B cell (primary cell): ENCODE measurements at regions not wholly inside any gene's neighbourhood (a gene's known extent, or its start where the extent isn't known, plus 50 kb on each side); places are given as distances from the start of the nearest gene placed in this dataset.

ENCODE experiments used
- ATAC-seq: fragments of 200-7000 bp; cut with Tn5 transposase; one replicate; pipeline ENCODE4 v1.10.0; 2021; ENCODE audit warnings: low read depth, mild to moderate bottlenecking, moderate number of reproducible peaks, moderate library complexity
- CTCF ChIA-PET: fragments of 350-600 bp; sonication (Branson Sonifier 250); formaldehyde crosslinking; loops from one replicate; lab custom pipeline; 2021; ENCODE audit warnings: antibody characterized with exemption, inconsistent platforms; lab: Charles Lee
- POLR2A ChIA-PET: fragments of 350-600 bp; sonication (Branson Sonifier 250); formaldehyde crosslinking; loops from one replicate; lab custom pipeline; 2021; ENCODE audit warnings: antibody characterized with exemption; lab: Charles Lee
- DNase-seq: peaks from one replicate; pipeline ENCODE4 v3.0.0; 2013
- H2AFZ ChIP-seq: 2 replicates; pipeline ENCODE4 v1.6.1; 2012; ENCODE audit warnings: mild to moderate bottlenecking, low read depth, low read length; ENCODE audit not compliant: insufficient read depth, poor library complexity, severe bottlenecking
- H3K27ac ChIP-seq, 2 donors: 1 replicate in 1 of 2; 2 replicates in 1 of 2; pipeline ENCODE4 v1.5.1; 2012 to 2013; ENCODE audit warnings: low read length in 2 of 2, mild to moderate bottlenecking in 2 of 2, moderate library complexity in 1 of 2
- H3K27me3 ChIP-seq, 4 experiments: fragments of 200-600 bp in 1 of 4; sonication (generic) in 1 of 4; replicated peaks in 1 of 4; 1 replicate in 2 of 4; 2 replicates in 2 of 4; pipeline versions ENCODE4 v1.6.1 to v1.7.0; 2013 to 2016; ENCODE audit warnings: low read length in 3 of 4, mild to moderate bottlenecking in 2 of 4, mixed read lengths in 1 of 4, moderate library complexity in 1 of 4; ENCODE audit not compliant: insufficient read depth in 4 of 4, control insufficient read depth in 3 of 4; ENCODE audit errors: control extremely low read depth in 1 of 4
- H3K36me3 ChIP-seq, 2 experiments: replicated peaks in 1 of 2; 1 replicate in 1 of 2; 2 replicates in 1 of 2; pipeline versions ENCODE4 v1.6.1 to v1.7.1; 2013; ENCODE audit warnings: low read length in 1 of 2; ENCODE audit not compliant: insufficient read depth in 2 of 2, control insufficient read depth in 1 of 2; ENCODE audit errors: control extremely low read depth in 1 of 2, extremely low read depth in 1 of 2
- H3K4me1 ChIP-seq, 2 donors: fragments of 200-600 bp in 1 of 2; sonication (generic) in 1 of 2; 1 replicate in 1 of 2; 2 replicates in 1 of 2; pipeline versions ENCODE4 v1.5.1 to v1.6.1; 2013 to 2017; ENCODE audit warnings: low read length in 2 of 2; ENCODE audit not compliant: control insufficient read depth in 2 of 2, insufficient read depth in 2 of 2
- H3K4me2 ChIP-seq: replicated peaks from 2 replicates; pipeline ENCODE3; 2012; ENCODE audit warnings: mild to moderate bottlenecking, low read depth, low read length; ENCODE audit not compliant: poor library complexity, severe bottlenecking
- H3K4me3 ChIP-seq, 5 experiments: fragments of 200-600 bp in 1 of 5; sonication (generic) in 1 of 5; 1 replicate in 3 of 5; 2 replicates in 2 of 5; pipeline versions ENCODE4 v1.5.1 to v1.7.0; 2011 to 2016; ENCODE audit warnings: low read length in 4 of 5, mild to moderate bottlenecking in 4 of 5, low read depth in 2 of 5, control low read depth in 1 of 5, moderate library complexity in 1 of 5; ENCODE audit not compliant: insufficient read depth in 1 of 5; ENCODE audit errors: control extremely low read depth in 1 of 5, extremely low read depth in 1 of 5
- H3K79me2 ChIP-seq: fragments of 200-600 bp; sonication (generic); one replicate; pipeline ENCODE4 v1.6.0; 2016; ENCODE audit warnings: low read length; ENCODE audit not compliant: control insufficient read depth, insufficient read depth
- H3K9ac ChIP-seq: fragments of 200-600 bp; sonication (generic); 2 replicates; pipeline ENCODE4 v1.6.1; 2017; ENCODE audit warnings: mild to moderate bottlenecking, low read length, moderate library complexity
- H3K9me3 ChIP-seq, 3 donors: one replicate each; pipeline versions ENCODE4 v1.6.1 to v1.7.1; 2013; ENCODE audit warnings: low read length in 2 of 3; ENCODE audit not compliant: control insufficient read depth in 2 of 3, insufficient read depth in 1 of 3; ENCODE audit errors: control extremely low read depth in 1 of 3
- H4K20me1 ChIP-seq: 2 replicates; pipeline ENCODE4 v1.6.0; 2012; ENCODE audit warnings: mild to moderate bottlenecking, low read length; ENCODE audit not compliant: insufficient read depth, control insufficient read depth, poor library complexity, severe bottlenecking
- H3K27ac Mint-ChIP-seq: one replicate; pipeline ENCODE4 v1.8.0; 2021; ENCODE audit warnings: mixed read lengths
- H3K27me3 Mint-ChIP-seq: one replicate; pipeline ENCODE4 v1.8.0; 2021; ENCODE audit warnings: mixed read lengths
- H3K4me1 Mint-ChIP-seq: one replicate; pipeline ENCODE4 v1.8.0; 2021; ENCODE audit warnings: mixed read lengths
- H3K4me3 Mint-ChIP-seq: one replicate; pipeline ENCODE4 v1.8.0; 2021; ENCODE audit warnings: mixed read lengths
- H3K9me3 Mint-ChIP-seq: one replicate; pipeline ENCODE4 v1.8.0; 2022; ENCODE audit warnings: mixed read lengths; ENCODE audit not compliant: insufficient read depth
- CTCF ChIP-seq: fragments of 200-600 bp; IDR thresholded peaks from one replicate; pipeline ENCODE4 v1.8.0; 2022; ENCODE audit warnings: antibody characterized with exemption, mild to moderate bottlenecking
- EZH2 ChIP-seq: IDR thresholded peaks from 2 replicates; pipeline ENCODE4 v1.6.1; 2012; ENCODE audit warnings: borderline replicate concordance, low read depth, mild to moderate bottlenecking, moderate library complexity, low read length; ENCODE audit not compliant: insufficient read depth, poor library complexity, severe bottlenecking
- WGBS: methylation state at CpG from one replicate; pipeline ENCODE4 v1.1.5; 2013; ENCODE audit warnings: missing lambda C conversion rate; ENCODE audit not compliant: insufficient coverage; 5-methylcytosine and 5-hydroxymethylcytosine counted together
- intact Hi-C: fragments of 100-400 bp; cut with micrococcal nuclease; formaldehyde crosslinking; loops from one replicate; pipeline ENCODE4 v1.10.0; 2022

DNA sequence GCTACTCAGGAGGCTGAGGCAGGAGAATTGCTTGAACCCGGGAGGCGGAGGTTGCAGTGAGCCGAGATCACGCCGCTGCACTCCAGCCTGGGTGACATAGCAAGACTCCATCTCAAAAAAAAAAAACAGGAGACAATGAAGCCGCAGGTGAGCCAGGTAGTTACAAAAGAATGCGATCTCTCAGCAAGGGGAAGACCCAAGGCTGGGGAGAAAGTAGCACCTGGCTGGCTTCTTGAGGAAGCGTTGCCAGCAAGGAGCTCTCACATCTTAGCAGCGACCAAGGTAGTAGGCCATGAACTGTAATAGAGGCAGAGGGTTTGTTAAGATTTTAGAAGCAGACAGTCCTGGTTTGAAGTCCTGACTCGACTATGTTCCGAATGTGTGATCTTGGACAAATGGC lies 175.0 kb downstream of the AIPL1 start:
- no peak overlapping the region for H3K4me3 Mint-ChIP-seq
- 81% methylated on average over 4 of the region's 11 CpGs for WGBS
- no peaks in the 10 kb centered on the region for H4K20me1 ChIP-seq
- no peak overlapping the region for H3K4me3 ChIP-seq
- DNase-seq (no peak), ATAC-seq (no peak)
- POLR2A ChIA-PET: no interaction called here
- TF ChIP-seq EZH2: no peak
- no peak for TF ChIP-seq CTCF
- H3K27me3 Mint-ChIP-seq: peaks cover 50% of the 10 kb centered on the region
- intact Hi-C loops: no loop called here
- H3K9ac ChIP-seq: no peak overlapping the region
- H3K9me3 Mint-ChIP-seq: no peaks in the 10 kb centered on the region
- H3K4me1 Mint-ChIP-seq: no peaks in the 10 kb centered on the region
- H3K4me1 ChIP-seq: no peaks in the 10 kb centered on the region
- H3K27ac Mint-ChIP-seq: no peak overlapping the region
- H3K9me3 ChIP-seq: no peaks in the 10 kb centered on the region
- no peak overlapping the region for H3K4me2 ChIP-seq
- CTCF ChIA-PET: no interaction called here
- H3K79me2 ChIP-seq: no peaks in the 10 kb centered on the region
- H3K27ac ChIP-seq: no peak overlapping the region
- no peaks in the 10 kb centered on the region for H3K27me3 ChIP-seq
- H3K36me3 ChIP-seq: no peaks in the 10 kb centered on the region
- no peak overlapping the region for H2AFZ ChIP-seq

DNA sequence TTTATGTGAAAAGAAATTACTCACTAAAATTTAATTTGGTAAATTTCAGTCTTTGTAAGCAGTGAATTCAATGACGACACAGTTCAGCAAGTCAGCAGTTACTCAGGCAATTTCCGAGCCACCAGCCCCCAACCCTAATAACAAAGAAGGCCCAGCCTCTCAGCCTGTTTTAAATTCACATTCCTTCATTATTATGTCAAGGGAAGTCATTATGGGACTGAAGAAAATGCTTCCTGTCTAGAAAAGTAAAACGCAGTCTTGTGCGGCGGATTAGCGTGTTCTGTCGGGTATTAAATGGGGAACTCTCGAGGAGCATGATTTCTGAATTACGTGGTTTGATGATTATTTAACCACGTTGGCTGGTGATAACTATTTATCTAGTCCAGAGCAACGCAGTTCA lies 177.6 kb downstream of the AIPL1 start:
- ChIA-PET POLR2A (no interaction called here), CTCF (no interaction called here)
- Histone ChIP-seq H3K4me3 (no peak overlapping the region), H3K79me2 (no peaks in the 10 kb centered on the region), H3K27me3 (no peaks in the 10 kb centered on the region), H3K9ac (no peak overlapping the region), H2AFZ (no peak overlapping the region), H3K4me2 (no peak overlapping the region), H3K4me1 (no peaks in the 10 kb centered on the region), H4K20me1 (no peaks in the 10 kb centered on the region), H3K9me3 (no peaks in the 10 kb centered on the region), H3K36me3 (no peaks in the 10 kb centered on the region), H3K27ac (no peak overlapping the region)
- Mint-ChIP-seq H3K4me1 (no peaks in the 10 kb centered on the region), H3K4me3 (no peak overlapping the region), H3K9me3 (no peaks in the 10 kb centered on the region), H3K27me3 (peaks cover 51% of the 10 kb centered on the region), H3K27ac (no peak overlapping the region)
- ATAC-seq (no peak), DNase-seq (no peak)
- 37% methylated on average over 9 of the region's 11 CpGs for WGBS
- intact Hi-C loops: no loop called here
- TF ChIP-seq EZH2 (no peak), CTCF (no peak)
